K562 (cell line): ENCODE measurements at regions not wholly inside any gene's neighbourhood (a gene's known extent, or its start where the extent isn't known, plus 50 kb on each side); places are given as distances from the start of the nearest gene placed in this dataset.
"Not testable (repeated sequence)": the region's sequence is repeated elsewhere in the genome, so short reads cannot be mapped to it uniquely, and the experiment has no call there.

Source experiments
- ATAC-seq: fragments of 200-7000 bp; cut with Tn5 transposase; 3 replicates; pipeline ENCODE4 v1.9.1; 2020; ENCODE audit warnings: moderate library complexity
- BruUV-seq: library from RNA; stranded (reverse); fragments of 400-500 nt; replicated peaks from 2 replicates; lab custom pipeline; 2021; lab: Mats Ljungman, UMichigan
- CTCF ChIA-PET: fragments of 300-600 bp; formaldehyde crosslinking; extraction: SDS; loops from one replicate; lab custom pipeline; 2021; ENCODE audit warnings: low intra/inter-chr PET ratio; lab: Yijun Ruan, JAX
- POLR2A ChIA-PET: fragments of 300-600, 350-650 bp; sonication (Branson Sonifier 250); formaldehyde crosslinking; extraction: SDS; loops from one replicate; lab custom pipeline; 2021; ENCODE audit warnings: antibody characterized with exemption, inconsistent platforms; lab: Yijun Ruan, JAX
- DNase-seq, 4 experiments: peaks; one replicate each; pipeline versions ENCODE4 v3.0.0 to v3.0.0-alpha.2; 2011 to 2018; ENCODE audit warnings: low spot score in 3 of 4, mixed read lengths in 3 of 4; ENCODE audit errors: extremely low read depth in 1 of 4
- FAIRE-seq: peaks from 2 replicates; lab custom pipeline; 2011; peaks lifted over from hg19 to GRCh38; lab: Jason Lieb, UNC
- H2AFZ ChIP-seq: 2 replicates; pipeline ENCODE4 v1.6.0; 2011; ENCODE audit warnings: low read depth, low read length, control low read depth, inconsistent platforms
- H3K27ac ChIP-seq: fragments of 200-600 bp; 3 replicates; pipeline ENCODE4 v1.8.0; 2011; ENCODE audit warnings: low read depth, mild to moderate bottlenecking, control low read depth, inconsistent platforms, low read length, moderate library complexity, mixed read lengths; ENCODE audit errors: extremely low read depth
- H3K27me3 ChIP-seq, 2 experiments: fragments of 300-600 bp in 1 of 2; 2 replicates in 1 of 2; 3 replicates in 1 of 2; pipeline versions ENCODE4 v1.6.0 to v1.8.0; 2011; ENCODE audit warnings: inconsistent platforms in 2 of 2, low read length in 2 of 2, mild to moderate bottlenecking in 1 of 2, mixed read lengths in 1 of 2, moderate library complexity in 1 of 2; ENCODE audit not compliant: control insufficient read depth in 2 of 2, insufficient read depth in 2 of 2
- H3K36me3 ChIP-seq: fragments of 300-600 bp; 3 replicates; pipeline ENCODE4 v1.8.0; 2011; ENCODE audit warnings: mild to moderate bottlenecking, low read length, inconsistent platforms; ENCODE audit not compliant: control insufficient read depth, insufficient read depth
- H3K4me1 ChIP-seq, 2 experiments: fragments of 200-600 bp in 1 of 2; replicated peaks in 1 of 2; 2 replicates in 1 of 2; 3 replicates in 1 of 2; pipeline versions ENCODE4 v1.5.1 to v1.8.0; 2011; ENCODE audit warnings: inconsistent platforms in 2 of 2, low read length in 2 of 2, mild to moderate bottlenecking in 1 of 2, mixed read lengths in 1 of 2, moderate library complexity in 1 of 2; ENCODE audit not compliant: control insufficient read depth in 2 of 2, insufficient read depth in 2 of 2
- H3K4me2 ChIP-seq: 2 replicates; pipeline ENCODE4 v1.6.1; 2011; ENCODE audit warnings: low read length, control low read depth, inconsistent platforms, mixed read lengths; ENCODE audit not compliant: insufficient read depth
- H3K4me3 ChIP-seq: fragments of 200-600 bp; sonication (generic), shearing (Covaris generic); 2 replicates; pipeline ENCODE4 v1.5.1; 2016; ENCODE audit warnings: control low read depth, inconsistent platforms
- H3K79me2 ChIP-seq: fragments of 200-600 bp; 3 replicates; pipeline ENCODE4 v1.8.0; 2011; ENCODE audit warnings: low read length, inconsistent platforms; ENCODE audit not compliant: control insufficient read depth, insufficient read depth
- H3K9ac ChIP-seq, 2 experiments: 2 replicates each; pipeline versions ENCODE4 v1.6.0 to v1.6.1; 2011; ENCODE audit warnings: low read depth in 2 of 2, low read length in 2 of 2, control low read depth in 1 of 2, inconsistent platforms in 1 of 2, mild to moderate bottlenecking in 1 of 2, mixed read lengths in 1 of 2; ENCODE audit not compliant: insufficient read depth in 1 of 2
- H3K9me1 ChIP-seq: one replicate; pipeline ENCODE4 v1.6.0; 2011; ENCODE audit warnings: inconsistent platforms, mild to moderate bottlenecking, low read length, moderate library complexity; ENCODE audit not compliant: control insufficient read depth, insufficient read depth
- H3K9me3 ChIP-seq: replicated peaks from 2 replicates; pipeline ENCODE4 v1.5.1; 2011; ENCODE audit warnings: low read depth, low read length, inconsistent platforms; ENCODE audit not compliant: control insufficient read depth, insufficient read depth
- H4K20me1 ChIP-seq: replicated peaks from 2 replicates; pipeline ENCODE4 v1.6.1; 2011; ENCODE audit warnings: low read length, inconsistent platforms, mixed read lengths; ENCODE audit not compliant: control insufficient read depth, insufficient read depth
- EGR1 ChIP-seq: fragments of 450-650 bp; conservative IDR thresholded peaks from 2 replicates; pipeline ENCODE4 v1.6.1; 2017; ENCODE audit warnings: mild to moderate bottlenecking
- EHMT2 ChIP-seq: fragments of 450-650 bp; IDR thresholded peaks from 2 replicates; pipeline ENCODE4 v1.6.1; 2018; ENCODE audit warnings: antibody characterized with exemption
- FOXA1 ChIP-seq: fragments of 450-650 bp; IDR thresholded peaks from 2 replicates; pipeline ENCODE4 v1.6.1; 2016; ENCODE audit warnings: mild to moderate bottlenecking, borderline replicate concordance
- GTF2F1 ChIP-seq: IDR thresholded peaks from 2 replicates; pipeline ENCODE4 v1.6.1; 2011; ENCODE audit warnings: low read depth, low read length, improper control_type of control experiment
- SMC3 ChIP-seq: conservative IDR thresholded peaks from 2 replicates; pipeline ENCODE4 v1.6.1; 2011; ENCODE audit warnings: low read depth, low read length, improper control_type of control experiment; ENCODE audit not compliant: insufficient read depth
- TEAD4 ChIP-seq, 2 experiments: sonication (generic) in 1 of 2; formaldehyde crosslinking in 1 of 2; IDR thresholded peaks; 2 replicates each; pipeline versions ENCODE4 v1.6.1 to v1.8.0; 2012 to 2022; ENCODE audit warnings: borderline replicate concordance in 1 of 2, inconsistent platforms in 1 of 2, low read length in 1 of 2, mild to moderate bottlenecking in 1 of 2, missing genetic modification reagents in 1 of 2
- ZNF146 ChIP-seq: IDR thresholded peaks from one replicate; pipeline ENCODE4 v1.6.1; 2018; ENCODE audit warnings: missing compliant biosample characterization; ENCODE audit not compliant: unreplicated experiment
- ZNF408 ChIP-seq: fragments of 250-450 bp; sonication (Bioruptor Pico); IDR thresholded peaks from 2 replicates; pipeline ENCODE4 v1.4.0; 2020; ENCODE audit warnings: low read depth, mild to moderate bottlenecking, moderate library complexity
- WGBS: fragments of 100-300 bp; shearing (Covaris generic); methylation state at CpG from one replicate; pipeline ENCODE4 v1.1.6; 2016; ENCODE audit warnings: low coverage, mixed read lengths; ENCODE audit not compliant: insufficient coverage; ENCODE audit errors: missing lambda C conversion rate; 5-methylcytosine and 5-hydroxymethylcytosine counted together
- in situ Hi-C: fragments of 300-500 bp; cut with MboI; formaldehyde crosslinking; loops from 4 replicates; pipeline ENCODE4 v1.15.0; 2018; ENCODE audit warnings: inconsistent platforms, mixed read lengths
- intact Hi-C: fragments of 100-400 bp; cut with micrococcal nuclease; formaldehyde crosslinking; loops from 2 replicates; pipeline ENCODE4 v1.14.2; 2022
- TF ChIP-seq, protein P1 (sequence below): sonication (generic); formaldehyde crosslinking; IDR thresholded peaks from 2 replicates; pipeline ENCODE4 v1.8.0; 2022; ENCODE audit warnings: missing genetic modification reagents, mild to moderate bottlenecking, moderate library complexity, borderline replicate concordance
- TF ChIP-seq, protein P2 (sequence below): fragments of 250-450 bp; sonication (Bioruptor Pico); IDR thresholded peaks from 2 replicates; pipeline ENCODE4 v1.9.0; 2021; ENCODE audit warnings: mild to moderate bottlenecking

DNA sequence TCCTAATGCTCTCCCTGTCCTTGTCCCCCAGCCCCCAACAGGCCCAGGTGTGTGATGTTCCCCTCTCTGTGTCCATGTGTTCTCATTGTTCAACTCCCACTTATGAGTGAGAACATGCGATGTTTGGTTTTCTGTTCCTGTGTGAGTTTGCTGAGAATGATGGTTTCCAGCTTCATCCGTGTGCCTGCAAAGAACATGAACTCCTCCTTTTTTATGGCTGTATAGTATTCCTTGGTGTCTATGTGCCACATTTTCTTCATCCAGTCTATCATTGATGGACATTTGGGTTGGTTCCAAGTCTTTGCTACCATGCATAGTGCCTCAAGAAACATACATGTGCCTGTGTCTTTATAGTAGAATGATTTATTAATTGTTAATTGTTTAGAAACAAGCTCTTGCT lies 249.1 kb downstream of the ASMT start:
- H3K9ac ChIP-seq, ATAC-seq, H3K36me3 ChIP-seq, H3K9me1 ChIP-seq, BruUV-seq, H3K4me1 ChIP-seq, H3K9me3 ChIP-seq, H4K20me1 ChIP-seq, H2AFZ ChIP-seq, H3K4me3 ChIP-seq, H3K4me2 ChIP-seq, H3K79me2 ChIP-seq, H3K27ac ChIP-seq, FAIRE-seq: not testable (repeated sequence)
- WGBS, result 0% methylated on average over 2 of the region's 2 CpGs
- peak; percentile 55 for TF ChIP-seq ZNF146 (CRISPR knock-in tag)
- TF ChIP-seq, all 486 proteins: peak for 1; not testable (repeated sequence) for 485
- intact Hi-C loops, POLR2A ChIA-PET, in situ Hi-C loops, DNase-seq, CTCF ChIA-PET: not testable (repeated sequence)
- H3K27me3 ChIP-seq, result peaks cover 2 to 27% of the 10 kb centered on the region in 2 experiments; a peak in 2 of 5 replicates

DNA sequence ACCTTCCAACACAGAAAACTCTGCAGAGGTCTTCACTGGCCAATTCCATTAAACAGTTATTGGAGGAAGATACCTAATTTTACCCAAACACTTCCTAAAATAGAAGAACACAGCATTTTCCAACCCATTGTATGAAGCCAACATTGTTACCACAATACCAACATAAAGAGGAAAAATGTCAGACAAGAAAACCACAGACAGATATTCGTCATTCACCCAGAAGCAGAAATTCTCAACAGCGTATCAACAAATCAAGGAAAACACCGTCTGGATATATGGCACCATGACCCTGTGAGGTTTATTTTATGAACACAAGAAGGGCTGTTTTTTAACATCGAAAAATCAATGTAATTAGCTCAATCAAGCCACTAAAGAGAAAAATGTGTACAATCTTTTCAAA lies 255.6 kb downstream of the ASMT start:
- H3K27me3 ChIP-seq, result peaks cover 2 to 4% of the 10 kb centered on the region in 2 experiments; a peak in 2 of 5 replicates
- ChIA-PET POLR2A (no interaction called here), CTCF (no interaction called here)
- no peak overlapping the region for H2AFZ ChIP-seq
- 0% methylated on average over 4 of the region's 4 CpGs for WGBS
- H4K20me1 ChIP-seq, result no peaks in the 10 kb centered on the region
- intact Hi-C loops (no loop called here), in situ Hi-C loops (no loop called here)
- H3K4me2 ChIP-seq, result no peak overlapping the region
- no peak overlapping the region for H3K4me3 ChIP-seq
- H3K4me1 ChIP-seq, result no peaks in the 10 kb centered on the region
- H3K9me3 ChIP-seq, result no peaks in the 10 kb centered on the region
- no peaks in the 10 kb centered on the region for H3K36me3 ChIP-seq
- no TSS peak for BruUV-seq
- no peak for ATAC-seq
- H3K9ac ChIP-seq, result no peak overlapping the region
- H3K9me1 ChIP-seq, result no peaks in the 10 kb centered on the region
- TF ChIP-seq SMC3 (no peak), EGR1 (no peak), GTF2F1 (no peak), FOXA1 (no peak), ZNF408 (CRISPR knock-in tag) (no peak), EHMT2 (no peak), TEAD4 (IDR thresholded peaks at IDR 0.05; ENCODE audit: low read length) (no peak), TEAD4 (CRISPR knock-in tag; IDR thresholded peaks at IDR 0.05; ENCODE audit: borderline replicate concordance) (no peak)
- TF ChIP-seq, protein P1, sequence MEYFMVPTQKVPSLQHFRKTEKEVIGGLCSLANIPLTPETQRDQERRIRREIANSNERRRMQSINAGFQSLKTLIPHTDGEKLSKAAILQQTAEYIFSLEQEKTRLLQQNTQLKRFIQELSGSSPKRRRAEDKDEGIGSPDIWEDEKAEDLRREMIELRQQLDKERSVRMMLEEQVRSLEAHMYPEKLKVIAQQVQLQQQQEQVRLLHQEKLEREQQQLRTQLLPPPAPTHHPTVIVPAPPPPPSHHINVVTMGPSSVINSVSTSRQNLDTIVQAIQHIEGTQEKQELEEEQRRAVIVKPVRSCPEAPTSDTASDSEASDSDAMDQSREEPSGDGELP (CRISPR knock-in tag), result no peak
- TF ChIP-seq, protein P2, sequence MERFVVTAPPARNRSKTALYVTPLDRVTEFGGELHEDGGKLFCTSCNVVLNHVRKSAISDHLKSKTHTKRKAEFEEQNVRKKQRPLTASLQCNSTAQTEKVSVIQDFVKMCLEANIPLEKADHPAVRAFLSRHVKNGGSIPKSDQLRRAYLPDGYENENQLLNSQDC (CRISPR knock-in tag), result no peak
- no peak for DNase-seq
- no peaks in the 10 kb centered on the region for H3K79me2 ChIP-seq
- H3K27ac ChIP-seq, result no peak overlapping the region
- no peak for FAIRE-seq
